Adrenal gland (tissue), 5 donors: ENCODE measurements at regions not wholly inside any gene's neighbourhood (a gene's known extent, or its start where the extent isn't known, plus 50 kb on each side); places are given as distances from the start of the nearest gene placed in this dataset.
"Not testable (repeated sequence)": the region's sequence is repeated elsewhere in the genome, so short reads cannot be mapped to it uniquely, and the experiment has no call there.

Source experiments
- CTCF ChIP-seq, 6 experiments: fragments of 450-650 bp in 4 of 6; fragments of 200-600 bp in 2 of 6; sonication (generic) in 1 of 6; IDR thresholded peaks; 1 replicate in 5 of 6; 2 replicates in 1 of 6; pipeline versions ENCODE4 v1.5.1 to v1.8.0; 2016 to 2021; ENCODE audit warnings: antibody characterized with exemption in 6 of 6, mild to moderate bottlenecking in 2 of 6, moderate library complexity in 1 of 6
- POLR2A ChIP-seq, 2 donors: fragments of 450-650 bp; IDR thresholded peaks; one replicate each; pipeline ENCODE4 v1.6.1; 2017; ENCODE audit warnings: antibody characterized with exemption in 2 of 2, mild to moderate bottlenecking in 2 of 2, moderate library complexity in 1 of 2
- donor health status: DM: no; HTN: no; CAD: no.

- not testable (repeated sequence) for TF ChIP-seq POLR2A, CTCF (IDR thresholded peaks at IDR 0.05)
Measured at GRCh38 chr1:206374725-206375124, 95.6 kb upstream of the IKBKE start.
